GM23248 (cell line): ENCODE measurements at regions not wholly inside any gene's neighbourhood (a gene's known extent, or its start where the extent isn't known, plus 50 kb on each side); places are given as distances from the start of the nearest gene placed in this dataset.

Experiments used
- DNase-seq: peaks from one replicate; pipeline ENCODE4 v3.0.0-alpha.2; 2015
- H2AFZ ChIP-seq: fragments of 200-600 bp; sonication (generic); 2 replicates; pipeline ENCODE4 v1.6.1; 2016; ENCODE audit warnings: antibody characterized with exemption
- H3F3A ChIP-seq: fragments of 200-600 bp; sonication (generic); 2 replicates; pipeline ENCODE4 v1.6.1; 2016; ENCODE audit warnings: mild to moderate bottlenecking, antibody characterized with exemption, mixed run types; ENCODE audit not compliant: insufficient read depth
- H3K27ac ChIP-seq: fragments of 200-600 bp; sonication (generic); 2 replicates; pipeline ENCODE4 v1.5.1; 2016; ENCODE audit warnings: mild to moderate bottlenecking
- H3K27me3 ChIP-seq: fragments of 200-600 bp; sonication (generic); replicated peaks from 2 replicates; pipeline ENCODE4 v1.6.1; 2016; ENCODE audit warnings: mild to moderate bottlenecking; ENCODE audit not compliant: insufficient read depth
- H3K36me3 ChIP-seq: fragments of 200-600 bp; sonication (generic); 2 replicates; pipeline ENCODE4 v1.6.1; 2016; ENCODE audit warnings: low read depth, mild to moderate bottlenecking
- H3K4me1 ChIP-seq: fragments of 200-600 bp; sonication (generic); 2 replicates; pipeline ENCODE4 v1.6.1; 2016; ENCODE audit warnings: mild to moderate bottlenecking; ENCODE audit not compliant: insufficient read depth
- H3K4me2 ChIP-seq: fragments of 200-600 bp; sonication (generic); one replicate; pipeline ENCODE4 v1.6.1; 2016; ENCODE audit warnings: mild to moderate bottlenecking; ENCODE audit not compliant: unreplicated experiment
- H3K4me3 ChIP-seq: fragments of 200-600 bp; sonication (generic); 2 replicates; pipeline ENCODE4 v1.5.1; 2016; ENCODE audit warnings: mild to moderate bottlenecking
- H3K79me2 ChIP-seq: fragments of 200-600 bp; sonication (generic); 2 replicates; pipeline ENCODE4 v1.6.1; 2016; ENCODE audit warnings: mild to moderate bottlenecking; ENCODE audit not compliant: insufficient read depth
- H3K9ac ChIP-seq: fragments of 200-600 bp; sonication (generic); 2 replicates; pipeline ENCODE4 v1.6.1; 2016; ENCODE audit warnings: mild to moderate bottlenecking
- H3K9me2 ChIP-seq: fragments of 200-600 bp; sonication (generic); 2 replicates; pipeline ENCODE4 v1.6.1; 2016; ENCODE audit warnings: mixed run types, mild to moderate bottlenecking, moderate library complexity; ENCODE audit not compliant: insufficient read depth
- H3K9me3 ChIP-seq: fragments of 200-600 bp; sonication (generic); one replicate; pipeline ENCODE4 v1.6.1; 2017; ENCODE audit warnings: low read depth
- H4K20me1 ChIP-seq: fragments of 200-600 bp; sonication (generic); 2 replicates; pipeline ENCODE4 v1.6.0; 2016; ENCODE audit not compliant: insufficient read depth
- EZH2 ChIP-seq: fragments of 200-600 bp; sonication (generic); IDR thresholded peaks from 2 replicates; pipeline ENCODE4 v1.6.1; 2018; ENCODE audit warnings: antibody characterized with exemption, mild to moderate bottlenecking; ENCODE audit not compliant: insufficient read depth, poor library complexity, severe bottlenecking
- EZH2phosphoT487 ChIP-seq: fragments of 200-600 bp; sonication (generic); IDR thresholded peaks from 2 replicates; pipeline ENCODE4 v1.6.1; 2018; ENCODE audit warnings: antibody characterized with exemption, moderate library complexity, mild to moderate bottlenecking, low read depth; ENCODE audit not compliant: insufficient read depth
- WGBS, 2 experiments: methylation state at CpG; one replicate each; pipeline ENCODE4 v1.1.6; 2015 to 2017; ENCODE audit warnings: low lambda C conversion rate in 2 of 2, low coverage in 1 of 2; ENCODE audit errors: missing lambda C conversion rate in 2 of 2; 5-methylcytosine and 5-hydroxymethylcytosine counted together
- in situ Hi-C: fragments of 300-500 bp; cut with MboI; formaldehyde crosslinking; loops from 2 replicates; pipeline ENCODE4 v1.15.0; 2020

GRCh38 chr5:152514827-152515397 lies 109.8 kb upstream of the NMUR2 start:
- in situ Hi-C loops: no loop called here
- Histone ChIP-seq H3K4me2 (no peak overlapping the region), H3K9me2 (no peaks in the 10 kb centered on the region), H3K36me3 (no peaks in the 10 kb centered on the region), H2AFZ (no peak overlapping the region), H3F3A (no peaks in the 10 kb centered on the region), H3K4me3 (no peak overlapping the region), H3K27ac (no peak overlapping the region), H3K4me1 (no peaks in the 10 kb centered on the region), H3K9me3 (no peaks in the 10 kb centered on the region), H3K9ac (no peak overlapping the region), H4K20me1 (no peaks in the 10 kb centered on the region), H3K27me3 (peaks cover 23% of the 10 kb centered on the region; the same call in 1 of the 2 replicates), H3K79me2 (no peaks in the 10 kb centered on the region)
- 31 to 36% methylated on average over 2 of the region's 2 CpGs for WGBS, 2 experiments
- no peak for TF ChIP-seq EZH2
- no peak for TF ChIP-seq EZH2phosphoT487
- DNase-seq: peak; percentile 64

- DNase-seq: peak; percentile 68
- H3K4me2 ChIP-seq: no peak overlapping the region
- no peaks in the 10 kb centered on the region for H3K36me3 ChIP-seq
- WGBS, 2 experiments: 5 to 8% methylated on average over 1 of the region's 1 CpG
- H3K27me3 ChIP-seq: no peaks in the 10 kb centered on the region
- H3K27ac ChIP-seq: no peak overlapping the region
- 0 out of 2 replicates have a peak, but pooled peaks cover 3% of the 10 kb centered on the region for H3K4me1 ChIP-seq
- no peak overlapping the region for H3K9ac ChIP-seq
- H3K4me3 ChIP-seq: no peak overlapping the region
- H2AFZ ChIP-seq: no peak overlapping the region
- in situ Hi-C loops: no loop called here
- H4K20me1 ChIP-seq: no peaks in the 10 kb centered on the region
- no peaks in the 10 kb centered on the region for H3K9me3 ChIP-seq
- H3K9me2 ChIP-seq: no peaks in the 10 kb centered on the region
- no peak for TF ChIP-seq EZH2
- TF ChIP-seq EZH2phosphoT487: no peak
- no peaks in the 10 kb centered on the region for H3K79me2 ChIP-seq
- H3F3A ChIP-seq: no peaks in the 10 kb centered on the region
Measured at GRCh38 chr5:152523964-152524363, 118.9 kb upstream of the NMUR2 start.

- Histone ChIP-seq H3K4me3 (no peak overlapping the region), H3K79me2 (no peaks in the 10 kb centered on the region), H4K20me1 (no peaks in the 10 kb centered on the region), H2AFZ (no peak overlapping the region), H3K9me3 (no peaks in the 10 kb centered on the region), H3K36me3 (no peaks in the 10 kb centered on the region), H3K4me2 (no peak overlapping the region), H3K9me2 (no peaks in the 10 kb centered on the region), H3K27me3 (no peaks in the 10 kb centered on the region), H3K4me1 (0 out of 2 replicates have a peak, but pooled peaks cover 3% of the 10 kb centered on the region), H3K9ac (no peak overlapping the region), H3F3A (no peaks in the 10 kb centered on the region), H3K27ac (no peak overlapping the region)
- TF ChIP-seq EZH2phosphoT487 (no peak), EZH2 (no peak)
- in situ Hi-C loops: loop anchor here (25.0 kb wide), 1 partner anchor 1635 kb away; no protein-coding TSS in a partner anchor
- 25 to 26% methylated on average over 3 of the region's 3 CpGs for WGBS, 2 experiments
- DNase-seq: no peak
Measured at GRCh38 chr5:152527358-152528052, 122.4 kb upstream of the NMUR2 start.

GRCh38 chr5:152529440-152529839 lies 124.4 kb upstream of the NMUR2 start:
- Histone ChIP-seq H3K9ac (no peak overlapping the region), H3K27ac (no peak overlapping the region), H3K27me3 (no peaks in the 10 kb centered on the region), H3K9me2 (no peaks in the 10 kb centered on the region), H3K9me3 (no peaks in the 10 kb centered on the region), H4K20me1 (no peaks in the 10 kb centered on the region), H3K79me2 (no peaks in the 10 kb centered on the region), H3F3A (no peaks in the 10 kb centered on the region), H2AFZ (no peak overlapping the region), H3K4me1 (no peaks in the 10 kb centered on the region), H3K36me3 (no peaks in the 10 kb centered on the region), H3K4me2 (no peak overlapping the region), H3K4me3 (no peak overlapping the region)
- in situ Hi-C loops: loop anchor here (25.0 kb wide), 1 partner anchor 1633 kb away; no protein-coding TSS in a partner anchor
- TF ChIP-seq EZH2: no peak
- TF ChIP-seq EZH2phosphoT487: no peak
- no peak for DNase-seq
